H1 (cell line): ENCODE measurements at regions not wholly inside any gene's neighbourhood (a gene's known extent, or its start where the extent isn't known, plus 50 kb on each side); places are given as distances from the start of the nearest gene placed in this dataset.

ENCODE experiments used
- CTCF ChIA-PET: fragments of 300-600 bp; sonication (Branson Sonifier 250); formaldehyde crosslinking; loops from one replicate; lab custom pipeline; 2021; ENCODE audit not compliant: partially characterized antibody; lab: Charles Lee
- POLR2A ChIA-PET: fragments of 300-600 bp; sonication (Branson Sonifier 250); formaldehyde crosslinking; loops from one replicate; lab custom pipeline; 2021; ENCODE audit warnings: inconsistent platforms; ENCODE audit not compliant: partially characterized antibody; lab: Charles Lee
- DNase-seq, 2 experiments: peaks; one replicate each; pipeline versions ENCODE4 v3.0.0 to v3.0.0-alpha.2; 2010 to 2022; ENCODE audit warnings: low spot score in 2 of 2, low read depth in 1 of 2, mixed read lengths in 1 of 2
- FAIRE-seq: peaks from 2 replicates; lab custom pipeline; 2011; peaks lifted over from hg19 to GRCh38; lab: Jason Lieb, UNC
- H2AFZ ChIP-seq: 2 replicates; pipeline ENCODE4 v1.8.1; 2012; ENCODE audit warnings: low read length, inconsistent platforms
- H2AK5ac ChIP-seq: 2 replicates; pipeline ENCODE4 v1.6.1; 2013; ENCODE audit warnings: low read depth, low read length
- H2BK120ac ChIP-seq: replicated peaks from 2 replicates; pipeline ENCODE3; 2013; ENCODE audit warnings: low read depth, low read length, inconsistent platforms
- H2BK12ac ChIP-seq: 2 replicates; pipeline ENCODE4 v1.6.1; 2013; ENCODE audit warnings: low read depth, low read length
- H2BK15ac ChIP-seq: 2 replicates; pipeline ENCODE4 v1.6.1; 2013; ENCODE audit warnings: low read length
- H2BK20ac ChIP-seq: 2 replicates; pipeline ENCODE4 v1.6.1; 2013; ENCODE audit warnings: low read length
- H2BK5ac ChIP-seq: 2 replicates; pipeline ENCODE4 v1.6.1; 2013; ENCODE audit warnings: low read depth, low read length
- H3K14ac ChIP-seq: 2 replicates; pipeline ENCODE4 v1.6.1; 2013; ENCODE audit warnings: inconsistent platforms; ENCODE audit not compliant: insufficient read length
- H3K18ac ChIP-seq: 2 replicates; pipeline ENCODE4 v1.6.1; 2013; ENCODE audit warnings: low read length; ENCODE audit errors: extremely low read depth
- H3K23ac ChIP-seq: 2 replicates; pipeline ENCODE4 v1.6.1; 2013; ENCODE audit warnings: inconsistent platforms; ENCODE audit not compliant: insufficient read length
- H3K23me2 ChIP-seq: 2 replicates; pipeline ENCODE4 v1.6.1; 2013; ENCODE audit warnings: low read depth, low read length
- H3K27ac ChIP-seq: 2 replicates; pipeline ENCODE4 v1.6.1; 2011; ENCODE audit warnings: low read depth, low read length, inconsistent platforms
- H3K27me3 ChIP-seq, 4 experiments: replicated peaks in 1 of 4; 1 replicate in 1 of 4; 2 replicates in 3 of 4; pipeline versions ENCODE4 v1.6.1 to v1.8.1; 2011 to 2013; ENCODE audit warnings: low read length in 3 of 4, mild to moderate bottlenecking in 3 of 4, inconsistent platforms in 2 of 4, mixed read lengths in 2 of 4, moderate library complexity in 1 of 4; ENCODE audit not compliant: control insufficient read depth in 3 of 4, insufficient read depth in 3 of 4; ENCODE audit errors: extremely low read depth in 1 of 4
- H3K36me3 ChIP-seq, 4 experiments: 2 replicates each; pipeline versions ENCODE4 v1.6.1 to v1.8.1; 2011 to 2013; ENCODE audit warnings: mild to moderate bottlenecking in 4 of 4, low read length in 3 of 4, moderate library complexity in 2 of 4, control low read depth in 1 of 4, inconsistent platforms in 1 of 4; ENCODE audit not compliant: insufficient read depth in 4 of 4, control insufficient read depth in 2 of 4
- H3K4ac ChIP-seq: replicated peaks from 2 replicates; pipeline ENCODE3; 2013; ENCODE audit warnings: low read length, low read depth, mixed read lengths, inconsistent platforms; ENCODE audit not compliant: insufficient read length
- H3K4me1 ChIP-seq, 4 experiments: replicated peaks in 1 of 4; 1 replicate in 1 of 4; 2 replicates in 3 of 4; pipeline versions ENCODE4 v1.6.1 to v1.8.1; 2011 to 2013; ENCODE audit warnings: low read length in 3 of 4, inconsistent platforms in 2 of 4, mixed read lengths in 1 of 4; ENCODE audit not compliant: insufficient read depth in 4 of 4, control insufficient read depth in 3 of 4
- H3K4me2 ChIP-seq, 2 experiments: 2 replicates each; pipeline versions ENCODE4 v1.6.1 to v1.8.1; 2011 to 2013; ENCODE audit warnings: low read depth in 2 of 2, low read length in 2 of 2, control low read depth in 1 of 2, inconsistent platforms in 1 of 2, mild to moderate bottlenecking in 1 of 2; ENCODE audit not compliant: insufficient read depth in 1 of 2
- H3K4me3 ChIP-seq, 4 experiments: fragments of 200-600, 300-600 bp in 1 of 4; sonication (generic), shearing (Covaris generic), sonication (Bioruptor Twin) in 1 of 4; 2 replicates each; pipeline versions ENCODE4 v1.5.1 to v1.8.1; 2011 to 2016; ENCODE audit warnings: low read length in 4 of 4, low read depth in 3 of 4, control low read depth in 2 of 4, inconsistent platforms in 2 of 4, mild to moderate bottlenecking in 2 of 4, mixed read lengths in 1 of 4, moderate library complexity in 1 of 4; ENCODE audit not compliant: insufficient read depth in 2 of 4; ENCODE audit errors: extremely low read depth in 1 of 4
- H3K56ac ChIP-seq: replicated peaks from 2 replicates; pipeline ENCODE3; 2013; ENCODE audit warnings: low read depth, mild to moderate bottlenecking, mixed read lengths, low read length, inconsistent platforms; ENCODE audit not compliant: insufficient read length
- H3K79me1 ChIP-seq: 2 replicates; pipeline ENCODE4 v1.6.1; 2013; ENCODE audit warnings: low read depth, low read length, control low read depth
- H3K79me2 ChIP-seq, 2 experiments: 2 replicates each; pipeline versions ENCODE4 v1.6.1 to v1.8.1; 2012 to 2013; ENCODE audit warnings: low read length in 2 of 2, mild to moderate bottlenecking in 2 of 2, inconsistent platforms in 1 of 2; ENCODE audit not compliant: insufficient read depth in 2 of 2, control insufficient read depth in 1 of 2
- H3K9ac ChIP-seq, 4 experiments: replicated peaks in 1 of 4; 1 replicate in 1 of 4; 2 replicates in 3 of 4; pipeline versions ENCODE4 v1.6.1 to v1.8.1; 2011 to 2013; ENCODE audit warnings: low read depth in 3 of 4, low read length in 3 of 4, control low read depth in 2 of 4, mild to moderate bottlenecking in 2 of 4, moderate library complexity in 2 of 4, inconsistent platforms in 1 of 4; ENCODE audit errors: extremely low read depth in 1 of 4
- H3K9me3 ChIP-seq, 2 experiments: 2 replicates each; pipeline versions ENCODE4 v1.6.1 to v1.8.1; 2012 to 2013; ENCODE audit warnings: mild to moderate bottlenecking in 2 of 2, moderate library complexity in 2 of 2, control low read depth in 1 of 2, inconsistent platforms in 1 of 2, low read depth in 1 of 2, low read length in 1 of 2, mixed read lengths in 1 of 2; ENCODE audit not compliant: insufficient read depth in 2 of 2
- H4K20me1 ChIP-seq, 2 experiments: replicated peaks in 1 of 2; 2 replicates each; pipeline versions ENCODE3 to v1.8.1; 2011 to 2013; ENCODE audit warnings: inconsistent platforms in 2 of 2, low read length in 2 of 2, mild to moderate bottlenecking in 1 of 2; ENCODE audit not compliant: insufficient read depth in 2 of 2, control insufficient read depth in 1 of 2
- H4K5ac ChIP-seq: 2 replicates; pipeline ENCODE4 v1.6.1; 2013; ENCODE audit warnings: low read length, low read depth, mixed read lengths, inconsistent platforms; ENCODE audit not compliant: insufficient read length
- H4K8ac ChIP-seq: 2 replicates; pipeline ENCODE4 v1.8.0; 2013; ENCODE audit warnings: mild to moderate bottlenecking, moderate library complexity, low read length, inconsistent platforms; ENCODE audit not compliant: insufficient read depth; ENCODE audit errors: extremely low read depth
- H4K91ac ChIP-seq: replicated peaks from 2 replicates; pipeline ENCODE3; 2013; ENCODE audit warnings: low read length, mixed read lengths, inconsistent platforms; ENCODE audit not compliant: insufficient read length
- BACH1 ChIP-seq: IDR thresholded peaks from 2 replicates; pipeline ENCODE4 v1.6.1; 2012; ENCODE audit warnings: low read length, improper control_type of control experiment
- CBX8 ChIP-seq: fragments of 300-800, 300-1000 bp; sonication (generic); IDR thresholded peaks from 2 replicates; pipeline ENCODE4 v1.7.1; 2016; ENCODE audit warnings: low read depth, low read length, borderline replicate concordance
- CHD2 ChIP-seq: IDR thresholded peaks from 2 replicates; pipeline ENCODE4 v1.6.1; 2012; ENCODE audit warnings: low read length, improper control_type of control experiment
- EP300 ChIP-seq, 2 experiments: IDR thresholded peaks; 1 replicate in 1 of 2; 2 replicates in 1 of 2; pipeline ENCODE4 v1.6.1; 2011 to 2012; ENCODE audit warnings: low read depth in 2 of 2, low read length in 2 of 2, mild to moderate bottlenecking in 2 of 2, borderline replicate concordance in 1 of 2, inconsistent platforms in 1 of 2, moderate library complexity in 1 of 2
- EZH2 ChIP-seq: fragments of 200-600 bp; sonication (generic); IDR thresholded peaks from 2 replicates; pipeline ENCODE4 v1.7.1; 2012; ENCODE audit warnings: low read depth, mild to moderate bottlenecking, moderate library complexity, low read length, inconsistent platforms; ENCODE audit not compliant: severe bottlenecking
- FOSL1 ChIP-seq: IDR thresholded peaks from 2 replicates; pipeline ENCODE4 v1.6.1; 2011; ENCODE audit warnings: mild to moderate bottlenecking, low read depth, low read length, moderate library complexity; ENCODE audit not compliant: insufficient read depth
- JUN ChIP-seq: IDR thresholded peaks from 2 replicates; pipeline ENCODE4 v1.6.1; 2011; ENCODE audit warnings: low read depth, mild to moderate bottlenecking, improper control_type of control experiment, low read length
- POLR2A ChIP-seq, 2 experiments: IDR thresholded peaks; 1 replicate in 1 of 2; 2 replicates in 1 of 2; pipeline ENCODE4 v1.6.1; 2011; ENCODE audit warnings: low read depth in 2 of 2, low read length in 2 of 2, mild to moderate bottlenecking in 2 of 2; ENCODE audit errors: control extremely low read depth in 1 of 2
- POU5F1 ChIP-seq: IDR thresholded peaks from 2 replicates; pipeline ENCODE4 v1.6.1; 2011; ENCODE audit warnings: low read depth, mild to moderate bottlenecking, low read length, moderate library complexity
- SIN3A ChIP-seq, 2 experiments: IDR thresholded peaks in 1 of 2; conservative IDR thresholded peaks in 1 of 2; 2 replicates each; pipeline ENCODE4 v1.6.1; 2011 to 2012; ENCODE audit warnings: low read length in 2 of 2, improper control_type of control experiment in 1 of 2, low read depth in 1 of 2, mild to moderate bottlenecking in 1 of 2
- SP1 ChIP-seq: IDR thresholded peaks from 2 replicates; pipeline ENCODE4 v1.6.1; 2011; ENCODE audit warnings: low read depth, low read length
- TAF1 ChIP-seq: IDR thresholded peaks from 2 replicates; pipeline ENCODE4 v1.6.1; 2011; ENCODE audit warnings: mild to moderate bottlenecking, low read depth, low read length
- WGBS, 2 experiments: shearing (Covaris generic) in 1 of 2; methylation state at CpG; one replicate each; pipeline versions ENCODE4 v1.1.6 to v1.1.7; 2013 to 2015; ENCODE audit warnings: low lambda C conversion rate in 2 of 2, mixed read lengths in 2 of 2, inconsistent platforms in 1 of 2, low coverage in 1 of 2, missing lambda C conversion rate in 1 of 2; ENCODE audit not compliant: insufficient replicate concordance in 2 of 2, insufficient coverage in 1 of 2, insufficient read length in 1 of 2; ENCODE audit errors: extremely low coverage in 1 of 2, missing lambda C conversion rate in 1 of 2; 5-methylcytosine and 5-hydroxymethylcytosine counted together

- H4K91ac ChIP-seq, result no peak overlapping the region
- no peak overlapping the region for H2AFZ ChIP-seq
- ChIA-PET POLR2A (no interaction called here), CTCF (interaction anchor here (0.9 to 1.3 kb wide), 3 partner anchors 24 to 41 kb away, joined by 3 to 6 read pairs (median 3); no protein-coding TSS in a partner anchor)
- H3K4me2 ChIP-seq, result no peak overlapping the region
- no peak overlapping the region for H2BK20ac ChIP-seq
- no peak overlapping the region for H2BK120ac ChIP-seq
- H4K20me1 ChIP-seq, result no peaks in the 10 kb centered on the region
- H3K79me1 ChIP-seq, result no peaks in the 10 kb centered on the region
- H3K14ac ChIP-seq, result no peak overlapping the region
- H2BK5ac ChIP-seq, result no peak overlapping the region
- no peak for FAIRE-seq
- no peak for DNase-seq
- no peak overlapping the region for H2BK15ac ChIP-seq
- H2AK5ac ChIP-seq, result no peak overlapping the region
- H3K9ac ChIP-seq, result no peak overlapping the region
- no peaks in the 10 kb centered on the region for H3K36me3 ChIP-seq
- no peak overlapping the region for H3K4me3 ChIP-seq
- H3K27ac ChIP-seq, result no peak overlapping the region
- no peak overlapping the region for H3K18ac ChIP-seq
- no peak overlapping the region for H3K56ac ChIP-seq
- no peaks in the 10 kb centered on the region for H3K79me2 ChIP-seq
- no peaks in the 10 kb centered on the region for H3K27me3 ChIP-seq
- H2BK12ac ChIP-seq, result no peak overlapping the region
- no peak overlapping the region for H4K8ac ChIP-seq
- no peaks in the 10 kb centered on the region for H3K4me1 ChIP-seq
- WGBS, 2 experiments, result 88% methylated on average over 1 of the region's 1 CpG; no CpG with 5 or more reads in 1 of the 2 experiments
- H4K5ac ChIP-seq, result no peak overlapping the region
- H3K9me3 ChIP-seq, result peaks cover 0 to 4% of the 10 kb centered on the region in 2 experiments; a peak in 2 of 4 replicates
- H3K23me2 ChIP-seq, result no peaks in the 10 kb centered on the region
- H3K4ac ChIP-seq, result no peak overlapping the region
- H3K23ac ChIP-seq, result no peak overlapping the region
- no peak for TF ChIP-seq TAF1
- TF ChIP-seq POLR2A (IDR thresholded peaks at IDR 0.05; ENCODE audit: control extremely low read depth in 1 of 2, low read depth in 2 of 2, low read length in 2 of 2), result no peak
- no peak for TF ChIP-seq EP300 (IDR thresholded peaks at IDR 0.05; ENCODE audit: borderline replicate concordance in 1 of 2, low read depth in 2 of 2, low read length in 2 of 2)
- TF ChIP-seq POU5F1, result no peak
- TF ChIP-seq EZH2, result no peak
- no peak for TF ChIP-seq BACH1
- TF ChIP-seq SP1, result no peak
- TF ChIP-seq CHD2, result no peak
- TF ChIP-seq FOSL1, result no peak
- TF ChIP-seq CBX8, result no peak
- TF ChIP-seq SIN3A (conservative IDR thresholded peaks at IDR 0.05 in 1 of 2, IDR thresholded peaks at IDR 0.05 in 1 of 2; ENCODE audit: low read depth in 1 of 2, low read length in 2 of 2), result no peak
- no peak for TF ChIP-seq JUN
Measured at GRCh38 chr4:1589098-1589497, 95.0 kb downstream of the FAM53A start.
